GM19468 (cell line): ENCODE measurements at regions not wholly inside any gene's neighbourhood (a gene's known extent, or its start where the extent isn't known, plus 50 kb on each side); places are given as distances from the start of the nearest gene placed in this dataset.

Experiments used
- ATAC-seq: cut with Tn5 transposase; IDR thresholded peaks from one replicate; pipeline ENCODE4 v1.9.1; 2021; ENCODE audit warnings: mild to moderate bottlenecking, moderate library complexity, moderate number of reproducible peaks; ENCODE audit not compliant: unreplicated experiment; ENCODE audit errors: extremely low read depth

- ATAC-seq = no peak
These were observed 120.0 kb upstream of the OSR1 start for GRCh38 chr2:19478409-19478808.

GRCh38 chr2:19476327-19476726, 117.9 kb upstream of the OSR1 start:
- no peak for ATAC-seq

GRCh38 chr2:19474128-19474527, 115.7 kb upstream of the OSR1 start:
- peak; percentile 95 for ATAC-seq

GRCh38 chr2:19473350-19473749, 114.9 kb upstream of the OSR1 start:
- no peak for ATAC-seq

- ATAC-seq = no peak
These were observed 114.1 kb upstream of the OSR1 start for GRCh38 chr2:19472391-19472978.

- ATAC-seq = no peak
These were observed 113.1 kb upstream of the OSR1 start for GRCh38 chr2:19471491-19471890.

GRCh38 chr2:19465978-19466377, 107.6 kb upstream of the OSR1 start:
- no peak for ATAC-seq

- ATAC-seq = no peak
These were observed 103.8 kb upstream of the OSR1 start for GRCh38 chr2:19462256-19462645.

GRCh38 chr2:19461504-19462255, 103.3 kb upstream of the OSR1 start:
- no peak for ATAC-seq

GRCh38 chr2:19460761-19461160, 102.3 kb upstream of the OSR1 start:
- no peak for ATAC-seq

- ATAC-seq = no peak
These were observed 100.1 kb upstream of the OSR1 start for GRCh38 chr2:19458427-19459003.

- no peak for ATAC-seq
These were observed 99.4 kb upstream of the OSR1 start for GRCh38 chr2:19457809-19458208.

GRCh38 chr2:19456705-19457309, 98.4 kb upstream of the OSR1 start:
- ATAC-seq = no peak

- no peak for ATAC-seq
These were observed 95.7 kb upstream of the OSR1 start for GRCh38 chr2:19454125-19454524.

- no peak for ATAC-seq
These were observed 84.3 kb upstream of the OSR1 start for GRCh38 chr2:19442731-19443130.

GRCh38 chr2:19439081-19439480, 80.7 kb upstream of the OSR1 start:
- ATAC-seq = no peak

- ATAC-seq = no peak
These were observed 77.4 kb upstream of the OSR1 start for GRCh38 chr2:19435815-19436214.

- no peak for ATAC-seq
These were observed 76.0 kb upstream of the OSR1 start for GRCh38 chr2:19434413-19434812.

GRCh38 chr2:19426941-19427340, 68.5 kb upstream of the OSR1 start:
- no peak for ATAC-seq

- no peak for ATAC-seq
These were observed 67.7 kb upstream of the OSR1 start for GRCh38 chr2:19426144-19426543.

- no peak for ATAC-seq
These were observed 67.0 kb upstream of the OSR1 start for GRCh38 chr2:19425419-19425818.
